HG03558 (cell line): ENCODE measurements at regions not wholly inside any gene's neighbourhood (a gene's known extent, or its start where the extent isn't known, plus 50 kb on each side); places are given as distances from the start of the nearest gene placed in this dataset.

Experiments used
- ATAC-seq: cut with Tn5 transposase; IDR thresholded peaks from one replicate; pipeline ENCODE4 v1.9.1; 2021; ENCODE audit warnings: moderate number of reproducible peaks; ENCODE audit not compliant: unreplicated experiment; ENCODE audit errors: extremely low read depth

GRCh38 chr2:9769171-9770005 is 73.9 kb upstream of the TAF1B start:
- ATAC-seq: no peak

GRCh38 chr2:9770006-9770307 is 73.3 kb upstream of the TAF1B start:
- no peak for ATAC-seq

GRCh38 chr2:9770308-9771100 is 72.8 kb upstream of the TAF1B start:
- no peak for ATAC-seq

- ATAC-seq: no peak
Observed at GRCh38 chr2:9771101-9771449, 72.2 kb upstream of the TAF1B start.

- no peak for ATAC-seq
Observed at GRCh38 chr2:9771481-9772017, 71.7 kb upstream of the TAF1B start.

- ATAC-seq: no peak
Observed at GRCh38 chr2:9772035-9772998, 71.0 kb upstream of the TAF1B start.

- no peak for ATAC-seq
Observed at GRCh38 chr2:9772999-9773902, 70.0 kb upstream of the TAF1B start.

GRCh38 chr2:9773903-9774239 is 69.4 kb upstream of the TAF1B start:
- ATAC-seq: no peak

GRCh38 chr2:9774266-9774665 is 69.0 kb upstream of the TAF1B start:
- ATAC-seq: no peak

- ATAC-seq: no peak
Observed at GRCh38 chr2:9775351-9775750, 67.9 kb upstream of the TAF1B start.

- no peak for ATAC-seq
Observed at GRCh38 chr2:9775999-9776712, 67.1 kb upstream of the TAF1B start.

GRCh38 chr2:9777081-9777480 is 66.2 kb upstream of the TAF1B start:
- no peak for ATAC-seq

GRCh38 chr2:9778012-9778411 is 65.3 kb upstream of the TAF1B start:
- ATAC-seq: no peak

GRCh38 chr2:9778471-9779316 is 64.6 kb upstream of the TAF1B start:
- no peak for ATAC-seq

- no peak for ATAC-seq
Observed at GRCh38 chr2:9779596-9780264, 63.5 kb upstream of the TAF1B start.

- ATAC-seq: no peak
Observed at GRCh38 chr2:9780368-9781130, 62.7 kb upstream of the TAF1B start.

GRCh38 chr2:9781252-9781651 is 62.0 kb upstream of the TAF1B start:
- ATAC-seq: no peak
